AG04449 (cell line): ENCODE measurements at regions not wholly inside any gene's neighbourhood (a gene's known extent, or its start where the extent isn't known, plus 50 kb on each side); places are given as distances from the start of the nearest gene placed in this dataset.

Experiments used
- CTCF ChIA-PET: fragments of 350-600 bp; formaldehyde crosslinking; extraction: SDS; loops from one replicate; lab custom pipeline; 2021; ENCODE audit warnings: antibody characterized with exemption; lab: Yijun Ruan, JAX
- POLR2A ChIA-PET: fragments of 400-600, 350-600 bp; formaldehyde crosslinking; extraction: SDS; loops from one replicate; lab custom pipeline; 2020; ENCODE audit warnings: antibody characterized with exemption, inconsistent platforms; lab: Yijun Ruan, JAX
- DNase-seq: peaks from one replicate; pipeline ENCODE4 v3.0.0-alpha.2; 2010; ENCODE audit warnings: low read depth, low spot score
- H3K4me3 ChIP-seq: 2 replicates; pipeline ENCODE4 v1.5.1; 2011; ENCODE audit warnings: low read depth, mild to moderate bottlenecking, control low read depth, low read length
- TF ChIP-seq, protein P1 (sequence below): IDR thresholded peaks from one replicate; pipeline ENCODE4 v1.5.1; 2011; ENCODE audit warnings: mild to moderate bottlenecking, moderate library complexity, low read length, control low read depth, inconsistent platforms; ENCODE audit not compliant: insufficient read depth; ENCODE audit errors: missing control alignments

DNA sequence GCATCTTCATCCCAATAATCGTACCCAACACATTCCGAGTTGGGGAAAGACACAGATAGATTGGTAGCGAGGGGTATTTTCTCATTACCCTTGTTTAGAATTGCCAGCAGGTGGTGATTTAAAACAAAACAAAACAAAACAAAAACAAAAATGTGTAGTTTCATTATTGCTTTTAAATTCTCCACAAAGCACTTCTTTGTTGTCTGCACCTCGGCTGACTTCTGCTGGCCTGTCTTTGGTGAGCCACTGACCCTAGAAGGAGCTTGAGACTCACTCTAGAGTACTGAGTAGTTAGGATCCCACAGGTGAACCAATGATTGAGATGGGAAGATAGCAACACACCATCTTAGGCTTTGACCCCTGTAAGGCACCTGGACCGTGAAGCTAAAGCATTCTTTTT is 105.4 kb upstream of the BET1 start:
- POLR2A ChIA-PET: no interaction called here
- DNase-seq: no peak
- no peak overlapping the region for H3K4me3 ChIP-seq
- CTCF ChIA-PET: interaction anchor here (0.6 to 1.5 kb wide), 4 partner anchors 22 to 394 kb away, joined by 3 to 5 read pairs (median 3); no protein-coding TSS in a partner anchor
- TF ChIP-seq, protein P1, sequence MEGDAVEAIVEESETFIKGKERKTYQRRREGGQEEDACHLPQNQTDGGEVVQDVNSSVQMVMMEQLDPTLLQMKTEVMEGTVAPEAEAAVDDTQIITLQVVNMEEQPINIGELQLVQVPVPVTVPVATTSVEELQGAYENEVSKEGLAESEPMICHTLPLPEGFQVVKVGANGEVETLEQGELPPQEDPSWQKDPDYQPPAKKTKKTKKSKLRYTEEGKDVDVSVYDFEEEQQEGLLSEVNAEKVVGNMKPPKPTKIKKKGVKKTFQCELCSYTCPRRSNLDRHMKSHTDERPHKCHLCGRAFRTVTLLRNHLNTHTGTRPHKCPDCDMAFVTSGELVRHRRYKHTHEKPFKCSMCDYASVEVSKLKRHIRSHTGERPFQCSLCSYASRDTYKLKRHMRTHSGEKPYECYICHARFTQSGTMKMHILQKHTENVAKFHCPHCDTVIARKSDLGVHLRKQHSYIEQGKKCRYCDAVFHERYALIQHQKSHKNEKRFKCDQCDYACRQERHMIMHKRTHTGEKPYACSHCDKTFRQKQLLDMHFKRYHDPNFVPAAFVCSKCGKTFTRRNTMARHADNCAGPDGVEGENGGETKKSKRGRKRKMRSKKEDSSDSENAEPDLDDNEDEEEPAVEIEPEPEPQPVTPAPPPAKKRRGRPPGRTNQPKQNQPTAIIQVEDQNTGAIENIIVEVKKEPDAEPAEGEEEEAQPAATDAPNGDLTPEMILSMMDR: no peak

DNA sequence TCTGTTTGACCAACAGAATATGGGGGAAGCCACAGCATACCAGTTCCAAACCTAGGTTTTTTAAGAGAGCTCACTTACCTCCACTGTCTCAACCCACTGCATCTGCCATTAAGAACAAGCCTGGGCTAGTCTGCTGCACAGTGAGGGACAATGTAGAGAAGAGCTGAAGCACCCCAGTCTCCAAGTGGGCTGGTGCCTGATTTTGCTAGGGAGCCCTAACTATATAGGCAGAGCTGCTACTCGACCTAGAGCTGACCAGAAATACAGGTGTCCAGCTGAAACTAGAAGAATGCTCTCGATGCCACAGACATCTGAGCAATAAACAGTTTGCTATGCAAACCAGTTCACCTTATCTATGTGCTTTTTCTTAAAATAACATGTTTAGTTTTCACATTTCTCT is 106.9 kb upstream of the BET1 start:
- ChIA-PET CTCF (interaction anchor here (0.5 kb wide), 2 partner anchors 112 to 865 kb away, joined by 3 read pairs; no protein-coding TSS in a partner anchor), POLR2A (no interaction called here)
- no peak for DNase-seq
- H3K4me3 ChIP-seq: no peak overlapping the region
- TF ChIP-seq, protein P1: no peak

DNA sequence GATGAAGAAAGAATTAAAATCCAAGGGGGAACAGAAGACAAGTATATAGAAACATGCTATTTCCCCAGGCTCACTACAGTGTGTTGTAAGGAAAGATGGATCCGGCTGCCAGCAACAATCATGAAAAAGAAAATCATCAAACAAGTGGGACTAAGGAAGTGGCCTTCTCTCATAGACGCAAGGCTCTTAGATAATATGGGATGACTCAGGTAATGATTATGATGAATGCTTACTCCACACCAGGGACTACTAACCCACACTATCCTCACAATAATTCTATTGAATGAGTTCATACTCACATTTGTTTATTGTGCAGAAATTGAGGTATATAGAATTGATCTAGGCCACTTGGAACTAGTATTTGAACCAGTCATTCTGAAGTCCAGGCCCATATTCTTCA is 111.2 kb upstream of the BET1 start:
- DNase-seq: no peak
- H3K4me3 ChIP-seq: no peak overlapping the region
- ChIA-PET POLR2A (no interaction called here), CTCF (no interaction called here)
- TF ChIP-seq, protein P1: no peak

DNA sequence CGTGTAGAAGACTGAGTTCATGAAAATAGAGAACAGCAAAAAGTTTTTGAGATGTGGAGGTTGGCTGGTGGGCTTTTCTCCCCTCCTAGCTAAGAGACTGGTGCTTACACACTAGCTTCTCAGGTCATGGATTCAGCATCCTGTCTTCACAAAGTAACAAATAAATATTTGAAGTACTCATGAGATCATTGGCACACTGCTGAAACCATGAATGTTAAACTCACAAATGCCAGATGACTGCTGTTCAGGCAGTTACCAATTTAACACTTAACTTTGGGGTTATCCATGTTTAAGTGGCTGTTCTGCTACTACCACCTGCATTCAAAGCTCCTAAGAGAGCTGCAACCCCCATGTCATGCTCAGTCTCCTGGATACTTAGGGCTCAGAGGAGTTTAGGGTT is 119.0 kb upstream of the BET1 start:
- no peak for DNase-seq
- no peak overlapping the region for H3K4me3 ChIP-seq
- ChIA-PET POLR2A (no interaction called here), CTCF (interaction anchor here (0.9 kb wide), 1 partner anchor 9 kb away, joined by 3 read pairs; no protein-coding TSS in a partner anchor)
- TF ChIP-seq, protein P1: no peak

DNA sequence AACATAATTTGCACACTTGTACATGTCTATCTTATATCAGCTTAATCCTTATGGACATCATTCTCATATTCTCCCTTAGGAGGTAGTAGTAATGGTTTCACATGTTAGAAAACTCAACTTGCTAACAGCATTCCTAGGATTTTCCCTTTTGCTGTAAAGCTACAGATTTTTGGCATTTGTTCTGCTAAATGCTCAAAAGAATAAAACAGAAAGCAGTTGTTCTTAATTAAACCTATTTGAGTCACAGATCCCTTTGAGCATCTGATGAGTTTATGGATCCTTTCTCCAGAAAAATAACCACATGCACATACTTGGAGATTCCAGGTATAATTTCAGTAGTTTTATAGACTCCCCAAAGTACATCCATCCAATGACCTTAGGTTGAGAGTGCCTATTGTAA is 122.9 kb upstream of the BET1 start:
- POLR2A ChIA-PET: interaction anchor here (0.6 kb wide), 1 partner anchor 1032 kb away, joined by 4 read pairs; no protein-coding TSS in a partner anchor
- no peak overlapping the region for H3K4me3 ChIP-seq
- CTCF ChIA-PET: interaction anchor here (0.6 to 1.6 kb wide), 2 partner anchors 224 to 260 kb away, joined by 3 to 6 read pairs; no protein-coding TSS in a partner anchor
- DNase-seq: no peak
- TF ChIP-seq, protein P1: no peak

DNA sequence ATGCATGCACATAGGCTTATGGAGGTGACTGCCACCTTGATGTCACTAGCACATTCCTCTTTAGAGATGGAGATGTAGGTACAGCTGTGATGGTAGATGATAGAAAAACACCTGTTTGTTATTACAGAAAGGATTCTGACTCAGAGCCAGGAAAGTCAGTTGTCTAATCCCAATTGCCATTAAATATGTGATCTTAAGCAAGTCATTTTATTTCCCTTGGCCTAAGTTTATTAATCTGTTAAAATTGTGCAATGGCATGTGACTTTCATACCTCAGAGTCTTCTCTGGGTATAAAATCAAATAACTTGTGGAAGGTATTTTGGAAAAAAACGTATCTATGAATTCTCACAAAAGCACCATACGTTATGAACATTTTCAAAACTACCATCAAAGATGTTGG is 123.9 kb upstream of the BET1 start:
- DNase-seq: no peak
- POLR2A ChIA-PET: no interaction called here
- CTCF ChIA-PET: interaction anchor here (1.6 kb wide), 1 partner anchor 225 kb away, joined by 6 read pairs; no protein-coding TSS in a partner anchor
- no peak overlapping the region for H3K4me3 ChIP-seq
- TF ChIP-seq, protein P1: no peak
